ENCODE measurements at regions not wholly inside any gene's neighbourhood (a gene's known extent, or its start where the extent isn't known, plus 50 kb on each side); places are given as distances from the start of the nearest gene placed in this dataset.
"Not testable (repeated sequence)": the region's sequence is repeated elsewhere in the genome, so short reads cannot be mapped to it uniquely, and the experiment has no call there.

DNA sequence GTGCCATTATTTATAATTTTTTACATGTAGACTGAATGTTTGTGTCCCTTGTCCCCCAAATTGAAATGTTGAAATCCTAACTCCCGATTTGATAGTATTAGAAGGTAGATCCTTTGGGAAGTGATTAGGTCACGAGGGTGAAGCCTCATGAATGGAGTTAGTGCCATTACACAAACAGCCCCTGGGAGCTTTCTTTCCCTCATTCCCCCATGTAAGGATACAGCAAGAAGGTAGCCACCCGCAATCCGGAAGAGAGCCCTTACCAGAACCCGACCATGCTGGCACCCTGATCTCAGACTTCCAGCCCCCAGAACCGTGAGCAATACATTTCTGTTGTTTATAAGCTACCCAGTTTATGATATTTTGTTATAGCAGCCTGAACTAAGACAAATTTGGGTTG lies 143.2 kb downstream of the NPIPB5 start:
- no peak overlapping the region for H3K14ac ChIP-seq (ENCODE audit: insufficient read depth, low read length)
- WGBS (ENCODE audit: extremely low coverage, insufficient read length, low lambda C conversion rate) = no CpG with 5 or more reads among the region's 6 CpGs
- H4K20me1 ChIP-seq (ENCODE audit: control insufficient read depth, insufficient read depth, insufficient read length) = no peaks in the 10 kb centered on the region
- no peaks in the 10 kb centered on the region for H3K79me2 ChIP-seq (ENCODE audit: insufficient read depth, low read length)
- H3K4me2 ChIP-seq (ENCODE audit: insufficient read depth, insufficient read length, low read length) = no peak overlapping the region
- no peak overlapping the region for H2AK5ac ChIP-seq (ENCODE audit: insufficient read length, low read length)
- Mint-ChIP-seq H3K9me3 (no peaks in the 10 kb centered on the region), H3K4me3 (no peak overlapping the region), H3K36me3 (ENCODE audit: insufficient read depth in 1 of 3, low read depth in 3 of 3) (no peaks in the 10 kb centered on the region), H3K27me3 (ENCODE audit: low read depth) (no peaks in the 10 kb centered on the region), H3K27ac (peak overlapping the region in 1 of 3 experiments; percentile 13; a peak in 1 of 7 replicates), H3K4me1 (no peaks in the 10 kb centered on the region)
- no peak overlapping the region for H2BK5ac ChIP-seq (ENCODE audit: insufficient read length, low read length)
- H4K5ac ChIP-seq (ENCODE audit: insufficient read length, low read depth, low read length) = no peak overlapping the region
- peak; percentile 21 for DNase-seq
- H2AFZ ChIP-seq (ENCODE audit: low read length) = no peak overlapping the region
- no peak overlapping the region for H3T11ph ChIP-seq (ENCODE audit: low read length)
- H3K56ac ChIP-seq (ENCODE audit: insufficient read length, low read depth, low read length) = no peak overlapping the region
- H2BK12ac ChIP-seq (ENCODE audit: insufficient read length, low read depth, low read length) = no peak overlapping the region
- H2BK15ac ChIP-seq (ENCODE audit: low read depth, low read length) = no peak overlapping the region
- H2BK120ac ChIP-seq (ENCODE audit: low read depth, low read length, poor library complexity, severe bottlenecking) = no peak overlapping the region
- H4K91ac ChIP-seq (ENCODE audit: insufficient read length, low read depth, low read length) = no peak overlapping the region
- no peaks in the 10 kb centered on the region for H3K79me1 ChIP-seq (ENCODE audit: insufficient read depth, low read depth, low read length, poor library complexity, severe bottlenecking)
- no peaks in the 10 kb centered on the region for H3K9me3 ChIP-seq (ENCODE audit: control insufficient read depth, low read depth, low read length)
- no peak overlapping the region for H3K27ac ChIP-seq (ENCODE audit: insufficient read length, low read depth, low read length)
- H3K4ac ChIP-seq (ENCODE audit: low read depth, low read length) = no peak overlapping the region
- no peak overlapping the region for H3K18ac ChIP-seq (ENCODE audit: insufficient read length, low read depth, low read length)
- H3K9ac ChIP-seq (ENCODE audit: extremely low read depth, insufficient read length, low read length) = no peak overlapping the region
- TF ChIP-seq, protein P1, sequence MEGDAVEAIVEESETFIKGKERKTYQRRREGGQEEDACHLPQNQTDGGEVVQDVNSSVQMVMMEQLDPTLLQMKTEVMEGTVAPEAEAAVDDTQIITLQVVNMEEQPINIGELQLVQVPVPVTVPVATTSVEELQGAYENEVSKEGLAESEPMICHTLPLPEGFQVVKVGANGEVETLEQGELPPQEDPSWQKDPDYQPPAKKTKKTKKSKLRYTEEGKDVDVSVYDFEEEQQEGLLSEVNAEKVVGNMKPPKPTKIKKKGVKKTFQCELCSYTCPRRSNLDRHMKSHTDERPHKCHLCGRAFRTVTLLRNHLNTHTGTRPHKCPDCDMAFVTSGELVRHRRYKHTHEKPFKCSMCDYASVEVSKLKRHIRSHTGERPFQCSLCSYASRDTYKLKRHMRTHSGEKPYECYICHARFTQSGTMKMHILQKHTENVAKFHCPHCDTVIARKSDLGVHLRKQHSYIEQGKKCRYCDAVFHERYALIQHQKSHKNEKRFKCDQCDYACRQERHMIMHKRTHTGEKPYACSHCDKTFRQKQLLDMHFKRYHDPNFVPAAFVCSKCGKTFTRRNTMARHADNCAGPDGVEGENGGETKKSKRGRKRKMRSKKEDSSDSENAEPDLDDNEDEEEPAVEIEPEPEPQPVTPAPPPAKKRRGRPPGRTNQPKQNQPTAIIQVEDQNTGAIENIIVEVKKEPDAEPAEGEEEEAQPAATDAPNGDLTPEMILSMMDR (conservative IDR thresholded peaks at IDR 0.05) = no peak
- no peaks in the 10 kb centered on the region for H3K23me2 ChIP-seq (ENCODE audit: insufficient read length, low read depth, low read length, poor library complexity, severe bottlenecking)
- no peak overlapping the region for H2BK20ac ChIP-seq (ENCODE audit: low read depth, low read length, poor library complexity, severe bottlenecking)
- no peaks in the 10 kb centered on the region for H3K4me1 ChIP-seq (ENCODE audit: insufficient read depth, low read length)
- no peaks in the 10 kb centered on the region for H3K27me3 ChIP-seq (ENCODE audit: insufficient read depth, low read length)
- H3K23ac ChIP-seq (ENCODE audit: insufficient read length, low read depth, low read length) = no peak overlapping the region
- no peak overlapping the region for H4K8ac ChIP-seq (replicated peaks; ENCODE audit: insufficient read length, low read depth, low read length)

DNA sequence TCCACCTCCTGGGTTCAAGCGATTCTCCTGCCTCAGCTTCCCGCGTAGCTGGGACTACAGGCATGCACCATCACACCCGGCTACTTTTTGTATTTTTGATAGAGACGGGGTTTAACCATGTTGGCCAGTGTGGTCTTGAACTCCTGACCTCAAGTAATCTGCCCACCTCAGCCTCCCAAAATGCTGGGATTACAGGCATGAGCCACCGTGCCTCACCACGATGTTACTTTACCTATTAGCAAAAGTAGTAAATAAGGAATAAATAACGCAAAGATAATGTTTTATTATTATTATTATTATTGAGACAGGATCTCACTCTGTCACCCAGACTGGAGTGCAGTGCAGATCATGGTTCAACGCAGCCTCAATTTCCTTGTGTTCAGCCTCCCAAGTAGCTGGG lies 145.9 kb downstream of the NPIPB5 start:
- H4K5ac ChIP-seq (ENCODE audit: insufficient read length, low read depth, low read length); H3K4me2 ChIP-seq (ENCODE audit: insufficient read depth, insufficient read length, low read length); H2BK5ac ChIP-seq (ENCODE audit: insufficient read length, low read length); H2BK12ac ChIP-seq (ENCODE audit: insufficient read length, low read depth, low read length); H3K23ac ChIP-seq (ENCODE audit: insufficient read length, low read depth, low read length); H3K79me1 ChIP-seq (ENCODE audit: insufficient read depth, low read depth, low read length, poor library complexity, severe bottlenecking); H3K18ac ChIP-seq (ENCODE audit: insufficient read length, low read depth, low read length); H3K4ac ChIP-seq (ENCODE audit: low read depth, low read length); H2BK20ac ChIP-seq (ENCODE audit: low read depth, low read length, poor library complexity, severe bottlenecking); H3K56ac ChIP-seq (ENCODE audit: insufficient read length, low read depth, low read length); H3K27me3 ChIP-seq (ENCODE audit: insufficient read depth, low read length); H2AFZ ChIP-seq (ENCODE audit: low read length); H3T11ph ChIP-seq (ENCODE audit: low read length); H3K9me3 ChIP-seq (ENCODE audit: control insufficient read depth, low read depth, low read length); H2BK120ac ChIP-seq (ENCODE audit: low read depth, low read length, poor library complexity, severe bottlenecking); H4K20me1 ChIP-seq (ENCODE audit: control insufficient read depth, insufficient read depth, insufficient read length); H4K91ac ChIP-seq (ENCODE audit: insufficient read length, low read depth, low read length); H4K8ac ChIP-seq (replicated peaks; ENCODE audit: insufficient read length, low read depth, low read length); H3K27ac Mint-ChIP-seq; H3K23me2 ChIP-seq (ENCODE audit: insufficient read length, low read depth, low read length, poor library complexity, severe bottlenecking); H3K79me2 ChIP-seq (ENCODE audit: insufficient read depth, low read length); H3K4me1 ChIP-seq (ENCODE audit: insufficient read depth, low read length); H2AK5ac ChIP-seq (ENCODE audit: insufficient read length, low read length); H3K4me1 Mint-ChIP-seq; H3K27ac ChIP-seq (ENCODE audit: insufficient read length, low read depth, low read length); H3K14ac ChIP-seq (ENCODE audit: insufficient read depth, low read length); H3K36me3 Mint-ChIP-seq (ENCODE audit: insufficient read depth in 1 of 3, low read depth in 3 of 3); H3K27me3 Mint-ChIP-seq (ENCODE audit: low read depth); H2BK15ac ChIP-seq (ENCODE audit: low read depth, low read length); DNase-seq; H3K9ac ChIP-seq (ENCODE audit: extremely low read depth, insufficient read length, low read length); H3K4me3 Mint-ChIP-seq; H3K9me3 Mint-ChIP-seq: not testable (repeated sequence)
- no CpG with 5 or more reads among the region's 9 CpGs for WGBS (ENCODE audit: extremely low coverage, insufficient read length, low lambda C conversion rate)
